GM23248 (cell line): ENCODE measurements at regions not wholly inside any gene's neighbourhood (a gene's known extent, or its start where the extent isn't known, plus 50 kb on each side); places are given as distances from the start of the nearest gene placed in this dataset.
"Not testable (repeated sequence)": the region's sequence is repeated elsewhere in the genome, so short reads cannot be mapped to it uniquely, and the experiment has no call there.

ENCODE experiments used
- DNase-seq: peaks from one replicate; pipeline ENCODE4 v3.0.0-alpha.2; 2015
- H2AFZ ChIP-seq: fragments of 200-600 bp; sonication (generic); 2 replicates; pipeline ENCODE4 v1.6.1; 2016; ENCODE audit warnings: antibody characterized with exemption
- H3F3A ChIP-seq: fragments of 200-600 bp; sonication (generic); 2 replicates; pipeline ENCODE4 v1.6.1; 2016; ENCODE audit warnings: mild to moderate bottlenecking, antibody characterized with exemption, mixed run types; ENCODE audit not compliant: insufficient read depth
- H3K27ac ChIP-seq: fragments of 200-600 bp; sonication (generic); 2 replicates; pipeline ENCODE4 v1.5.1; 2016; ENCODE audit warnings: mild to moderate bottlenecking
- H3K27me3 ChIP-seq: fragments of 200-600 bp; sonication (generic); replicated peaks from 2 replicates; pipeline ENCODE4 v1.6.1; 2016; ENCODE audit warnings: mild to moderate bottlenecking; ENCODE audit not compliant: insufficient read depth
- H3K36me3 ChIP-seq: fragments of 200-600 bp; sonication (generic); 2 replicates; pipeline ENCODE4 v1.6.1; 2016; ENCODE audit warnings: low read depth, mild to moderate bottlenecking
- H3K4me1 ChIP-seq: fragments of 200-600 bp; sonication (generic); 2 replicates; pipeline ENCODE4 v1.6.1; 2016; ENCODE audit warnings: mild to moderate bottlenecking; ENCODE audit not compliant: insufficient read depth
- H3K4me2 ChIP-seq: fragments of 200-600 bp; sonication (generic); one replicate; pipeline ENCODE4 v1.6.1; 2016; ENCODE audit warnings: mild to moderate bottlenecking; ENCODE audit not compliant: unreplicated experiment
- H3K4me3 ChIP-seq: fragments of 200-600 bp; sonication (generic); 2 replicates; pipeline ENCODE4 v1.5.1; 2016; ENCODE audit warnings: mild to moderate bottlenecking
- H3K79me2 ChIP-seq: fragments of 200-600 bp; sonication (generic); 2 replicates; pipeline ENCODE4 v1.6.1; 2016; ENCODE audit warnings: mild to moderate bottlenecking; ENCODE audit not compliant: insufficient read depth
- H3K9ac ChIP-seq: fragments of 200-600 bp; sonication (generic); 2 replicates; pipeline ENCODE4 v1.6.1; 2016; ENCODE audit warnings: mild to moderate bottlenecking
- H3K9me2 ChIP-seq: fragments of 200-600 bp; sonication (generic); 2 replicates; pipeline ENCODE4 v1.6.1; 2016; ENCODE audit warnings: mixed run types, mild to moderate bottlenecking, moderate library complexity; ENCODE audit not compliant: insufficient read depth
- H3K9me3 ChIP-seq: fragments of 200-600 bp; sonication (generic); one replicate; pipeline ENCODE4 v1.6.1; 2017; ENCODE audit warnings: low read depth
- H4K20me1 ChIP-seq: fragments of 200-600 bp; sonication (generic); 2 replicates; pipeline ENCODE4 v1.6.0; 2016; ENCODE audit not compliant: insufficient read depth
- WGBS, 2 experiments: methylation state at CpG; one replicate each; pipeline ENCODE4 v1.1.6; 2015 to 2017; ENCODE audit warnings: low lambda C conversion rate in 2 of 2, low coverage in 1 of 2; ENCODE audit errors: missing lambda C conversion rate in 2 of 2; 5-methylcytosine and 5-hydroxymethylcytosine counted together
- in situ Hi-C: fragments of 300-500 bp; cut with MboI; formaldehyde crosslinking; loops from 2 replicates; pipeline ENCODE4 v1.15.0; 2020

- H2AFZ ChIP-seq = not testable (repeated sequence)
Measured at GRCh38 chr5:34096033-34096432, 53.0 kb upstream of the C1QTNF3 start.

DNA sequence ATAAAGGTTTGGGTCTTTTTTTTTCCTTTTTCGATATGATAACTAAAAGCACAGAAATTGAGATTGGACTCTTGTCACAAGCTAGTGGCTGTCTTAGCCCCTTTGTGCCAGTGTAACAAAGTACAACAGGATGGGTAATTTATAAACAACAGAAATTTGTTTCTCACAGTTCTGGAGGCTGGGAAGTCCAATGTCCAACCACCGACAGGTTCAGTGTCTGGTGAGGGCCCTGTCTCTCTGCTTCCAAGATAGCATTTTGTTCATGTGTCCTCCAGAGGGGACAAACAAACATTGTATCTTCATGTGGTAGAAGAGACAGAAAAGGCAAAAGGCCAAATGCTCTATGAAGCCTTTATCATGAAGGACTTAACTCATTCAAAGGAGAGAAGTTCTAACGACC, 56.9 kb upstream of the C1QTNF3 start:
- DNase-seq, H3K9me3 ChIP-seq, H3K4me3 ChIP-seq, H3K36me3 ChIP-seq, in situ Hi-C loops, H3K9me2 ChIP-seq, H3K4me2 ChIP-seq, H3K27me3 ChIP-seq, H3K4me1 ChIP-seq, H3K27ac ChIP-seq, H4K20me1 ChIP-seq, H3F3A ChIP-seq, H3K79me2 ChIP-seq, H2AFZ ChIP-seq, H3K9ac ChIP-seq: not testable (repeated sequence)
- 93 to 99% methylated on average over 3 of the region's 3 CpGs for WGBS, 2 experiments

More at GRCh38 chr5:34096033-34096432, 53.0 kb upstream of the C1QTNF3 start:
- H3K36me3 ChIP-seq, H4K20me1 ChIP-seq, H3F3A ChIP-seq, H3K9ac ChIP-seq, H3K9me2 ChIP-seq, H3K4me3 ChIP-seq, in situ Hi-C loops, DNase-seq, H3K27ac ChIP-seq, H3K9me3 ChIP-seq, H3K4me2 ChIP-seq, H3K4me1 ChIP-seq, H3K27me3 ChIP-seq, H3K79me2 ChIP-seq: not testable (repeated sequence)
- WGBS, 2 experiments = 100% methylated on average over 2 of the region's 2 CpGs; no CpG with 5 or more reads in 1 of the 2 experiments

DNA sequence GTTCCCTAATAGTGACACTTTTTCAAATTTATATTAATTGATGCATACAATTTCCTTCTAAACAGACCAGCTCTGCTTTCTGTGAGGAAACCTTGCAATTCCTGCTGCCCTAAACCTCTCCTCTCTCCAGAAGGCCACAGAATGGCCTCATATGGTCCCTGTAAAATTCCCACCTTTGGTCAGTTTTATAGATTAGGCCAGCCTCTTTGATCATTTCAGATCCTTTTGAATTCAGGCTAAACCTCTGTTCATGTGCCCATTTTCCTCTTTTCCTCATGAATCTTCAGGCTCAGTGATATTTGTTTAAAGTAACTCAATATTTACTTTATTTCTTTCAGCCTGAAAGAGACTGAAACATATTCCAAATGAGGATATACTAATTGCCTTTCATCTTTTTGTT, 58.6 kb upstream of the C1QTNF3 start:
- H3K36me3 ChIP-seq, H4K20me1 ChIP-seq, H3K4me3 ChIP-seq, H3K9ac ChIP-seq, in situ Hi-C loops, H3K79me2 ChIP-seq, H3F3A ChIP-seq, DNase-seq, H3K4me1 ChIP-seq, H2AFZ ChIP-seq, H3K4me2 ChIP-seq, H3K9me2 ChIP-seq, H3K9me3 ChIP-seq, H3K27ac ChIP-seq, H3K27me3 ChIP-seq: not testable (repeated sequence)

DNA sequence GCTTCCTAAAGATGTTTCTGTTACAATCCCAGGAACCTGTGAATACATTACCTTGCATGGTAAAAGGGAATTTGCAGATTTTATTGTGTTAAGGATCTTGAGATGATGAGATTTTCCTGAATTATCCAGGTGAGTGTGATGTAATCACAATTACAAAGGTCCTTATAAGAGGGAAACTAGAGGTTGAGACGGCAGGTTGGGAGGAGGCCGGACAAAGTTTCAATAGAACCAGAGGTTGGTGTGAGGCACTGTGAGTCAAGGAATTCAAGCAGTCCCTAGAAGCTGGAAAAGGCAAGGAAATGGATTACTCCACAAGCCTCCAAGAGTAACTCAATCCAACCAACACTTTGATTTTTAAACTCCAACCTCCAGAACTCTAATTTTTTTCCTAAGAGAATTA, 65.9 kb upstream of the C1QTNF3 start:
- H3K27ac ChIP-seq, H3K4me2 ChIP-seq, H3F3A ChIP-seq, H2AFZ ChIP-seq, H3K4me3 ChIP-seq, H3K4me1 ChIP-seq, H3K79me2 ChIP-seq, H3K9ac ChIP-seq, H3K36me3 ChIP-seq, H3K9me3 ChIP-seq, H3K9me2 ChIP-seq, in situ Hi-C loops, H4K20me1 ChIP-seq, DNase-seq, H3K27me3 ChIP-seq: not testable (repeated sequence)
- 91 to 100% methylated on average over 1 to 2 of the region's 2 CpGs for WGBS, 2 experiments

- H3K36me3 ChIP-seq, H3K27me3 ChIP-seq, DNase-seq, H4K20me1 ChIP-seq, H3K27ac ChIP-seq, H3K9ac ChIP-seq, in situ Hi-C loops, H3K9me2 ChIP-seq, H3F3A ChIP-seq, H3K4me2 ChIP-seq, H3K4me3 ChIP-seq, H3K4me1 ChIP-seq, H2AFZ ChIP-seq, H3K79me2 ChIP-seq, H3K9me3 ChIP-seq: not testable (repeated sequence)
- 88 to 97% methylated on average over 3 of the region's 3 CpGs for WGBS, 2 experiments
Measured at GRCh38 chr5:34124280-34124679, 81.3 kb upstream of the C1QTNF3 start.

- H3K79me2 ChIP-seq, H3K36me3 ChIP-seq, H3K4me2 ChIP-seq, DNase-seq, H3K4me3 ChIP-seq, in situ Hi-C loops, H3K27ac ChIP-seq, H2AFZ ChIP-seq, H4K20me1 ChIP-seq, H3F3A ChIP-seq, H3K9ac ChIP-seq, H3K9me2 ChIP-seq, H3K9me3 ChIP-seq, H3K27me3 ChIP-seq, H3K4me1 ChIP-seq: not testable (repeated sequence)
- 92 to 97% methylated on average over 3 of the region's 3 CpGs for whole genome bisulfite sequencing, 2 experiments
Measured at GRCh38 chr5:34125354-34125753, 82.3 kb upstream of the C1QTNF3 start.

GRCh38 chr5:34126741-34127140, 83.7 kb upstream of the C1QTNF3 start:
- H3K79me2 ChIP-seq, H3K4me1 ChIP-seq, H3K36me3 ChIP-seq, H3F3A ChIP-seq, H3K4me2 ChIP-seq, H4K20me1 ChIP-seq, H3K9me2 ChIP-seq, H3K4me3 ChIP-seq, in situ Hi-C loops, DNase-seq, H3K9ac ChIP-seq, H3K9me3 ChIP-seq, H2AFZ ChIP-seq, H3K27ac ChIP-seq, H3K27me3 ChIP-seq: not testable (repeated sequence)
- 88 to 90% methylated on average over 3 of the region's 3 CpGs for WGBS, 2 experiments

DNA sequence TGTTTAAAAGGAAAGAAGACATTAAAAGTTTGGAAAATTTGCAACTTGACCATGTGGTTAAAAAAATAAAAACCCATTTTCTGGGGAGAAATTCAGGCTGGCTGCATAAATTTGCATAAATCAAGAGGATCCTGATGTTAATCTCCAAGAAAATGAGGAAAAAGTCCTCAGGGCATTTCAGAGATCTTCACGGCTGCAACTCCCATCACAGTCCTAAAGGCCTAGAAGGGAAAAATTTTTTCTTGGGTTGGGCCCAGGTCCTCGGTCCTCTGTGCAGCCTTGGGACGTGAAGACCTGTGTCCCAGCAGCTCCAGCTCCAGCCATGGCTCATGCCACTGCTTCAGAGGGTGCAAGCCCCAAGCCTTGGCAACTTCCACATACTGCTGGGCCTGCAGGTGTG, 84.8 kb upstream of the C1QTNF3 start:
- H3K27ac ChIP-seq, H3K9me3 ChIP-seq, H4K20me1 ChIP-seq, H3F3A ChIP-seq, H3K4me1 ChIP-seq, H3K79me2 ChIP-seq, H3K4me3 ChIP-seq, in situ Hi-C loops, H3K36me3 ChIP-seq, H3K4me2 ChIP-seq, DNase-seq, H3K9me2 ChIP-seq, H2AFZ ChIP-seq, H3K9ac ChIP-seq, H3K27me3 ChIP-seq: not testable (repeated sequence)
- WGBS, 2 experiments = 76 to 83% methylated on average over 3 of the region's 3 CpGs
